ENCODE measurements at regions not wholly inside any gene's neighbourhood (a gene's known extent, or its start where the extent isn't known, plus 50 kb on each side); places are given as distances from the start of the nearest gene placed in this dataset.
"Not testable (repeated sequence)": the region's sequence is repeated elsewhere in the genome, so short reads cannot be mapped to it uniquely, and the experiment has no call there.

GRCh38 chr2:186325827-186326535 is 160.1 kb upstream of the ZC3H15 start:
- intact Hi-C loops (cut with DNase I) = no loop called here
- ATAC-seq = no peak
- DNase-seq (ENCODE audit: low spot score) = no peak

- intact Hi-C loops (cut with DNase I) = no loop called here
- DNase-seq (ENCODE audit: low spot score) (no peak), ATAC-seq (no peak)
Observed at GRCh38 chr2:186327251-186327868, 158.7 kb upstream of the ZC3H15 start.

- intact Hi-C loops (cut with DNase I) = no loop called here
- DNase-seq (ENCODE audit: low spot score) = no peak
- ATAC-seq = no peak
Observed at GRCh38 chr2:186328838-186329237, 157.2 kb upstream of the ZC3H15 start.

GRCh38 chr2:186330050-186330449 is 156.0 kb upstream of the ZC3H15 start:
- no peak for ATAC-seq
- DNase-seq (ENCODE audit: low spot score) = no peak
- intact Hi-C loops (cut with DNase I) = no loop called here

GRCh38 chr2:186339716-186340115 is 146.3 kb upstream of the ZC3H15 start:
- ATAC-seq = no peak
- no peak for DNase-seq (ENCODE audit: low spot score)
- intact Hi-C loops (cut with DNase I) = no loop called here

- ATAC-seq = no peak
- intact Hi-C loops (cut with DNase I) = no loop called here
Observed at GRCh38 chr2:186342029-186342428, 144.0 kb upstream of the ZC3H15 start.

GRCh38 chr2:186345745-186346144 is 140.3 kb upstream of the ZC3H15 start:
- ATAC-seq (no peak), DNase-seq (ENCODE audit: low spot score) (no peak)
- intact Hi-C loops (cut with DNase I) = no loop called here

More at GRCh38 chr2:186342029-186342428, 144.0 kb upstream of the ZC3H15 start:
- DNase-seq (ENCODE audit: low spot score) = no peak

GRCh38 chr2:186346216-186346615 is 139.8 kb upstream of the ZC3H15 start:
- intact Hi-C loops (cut with DNase I) = no loop called here
- DNase-seq (ENCODE audit: low spot score) = no peak

GRCh38 chr2:186347472-186347871 is 138.6 kb upstream of the ZC3H15 start:
- ATAC-seq = no peak

More at GRCh38 chr2:186346216-186346615, 139.8 kb upstream of the ZC3H15 start:
- ATAC-seq = no peak

DNA sequence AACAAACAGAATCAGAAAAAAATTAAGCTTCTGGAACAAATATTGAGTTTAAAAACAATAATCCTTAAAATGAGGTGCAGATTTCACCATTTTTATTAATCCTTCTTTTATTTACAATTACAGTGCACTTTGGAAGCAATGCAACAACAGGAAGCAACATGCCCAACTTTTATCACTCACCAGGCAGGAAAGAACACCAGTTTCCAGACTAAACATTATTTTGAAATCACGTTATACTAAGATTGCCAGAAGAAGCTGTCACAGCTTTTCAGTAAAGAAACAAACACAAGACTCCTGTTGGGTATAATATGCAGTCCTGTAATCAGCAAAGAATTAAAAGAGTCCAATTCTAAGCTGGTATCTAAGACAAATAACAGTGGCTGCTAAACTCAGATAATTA is 137.9 kb upstream of the ZC3H15 start:
- ATAC-seq (no peak), DNase-seq (ENCODE audit: low spot score) (no peak)
- intact Hi-C loops (cut with DNase I) = no loop called here

More at GRCh38 chr2:186347472-186347871, 138.6 kb upstream of the ZC3H15 start:
- intact Hi-C loops (cut with DNase I) = no loop called here
- no peak for DNase-seq (ENCODE audit: low spot score)

- intact Hi-C loops (cut with DNase I) = no loop called here
- no peak for ATAC-seq
- DNase-seq (ENCODE audit: low spot score) = no peak
Observed at GRCh38 chr2:186349508-186349907, 136.6 kb upstream of the ZC3H15 start.

GRCh38 chr2:186354160-186354559 is 131.9 kb upstream of the ZC3H15 start:
- intact Hi-C loops (cut with DNase I); DNase-seq (ENCODE audit: low spot score); ATAC-seq: not testable (repeated sequence)

DNA sequence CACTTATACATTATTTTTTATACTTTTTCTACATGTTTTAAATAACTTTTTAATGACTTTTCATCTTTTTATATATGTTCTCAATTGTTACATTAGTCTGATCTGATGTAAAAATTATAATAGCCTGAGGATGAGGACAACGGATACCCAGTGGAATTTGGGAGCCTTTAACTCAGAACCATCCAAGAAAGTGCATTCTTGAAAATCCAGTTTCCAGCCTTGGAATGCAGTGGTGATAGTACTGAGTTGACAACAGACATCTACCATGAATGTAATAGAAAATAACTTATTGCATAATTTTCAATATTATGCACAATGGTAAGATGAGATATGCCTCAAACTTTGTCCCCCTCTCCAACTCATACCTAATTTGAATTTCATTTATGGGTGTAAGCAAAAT is 120.7 kb upstream of the ZC3H15 start:
- intact Hi-C loops (cut with DNase I) = no loop called here
- ATAC-seq (no peak), DNase-seq (ENCODE audit: low spot score) (no peak)

DNA sequence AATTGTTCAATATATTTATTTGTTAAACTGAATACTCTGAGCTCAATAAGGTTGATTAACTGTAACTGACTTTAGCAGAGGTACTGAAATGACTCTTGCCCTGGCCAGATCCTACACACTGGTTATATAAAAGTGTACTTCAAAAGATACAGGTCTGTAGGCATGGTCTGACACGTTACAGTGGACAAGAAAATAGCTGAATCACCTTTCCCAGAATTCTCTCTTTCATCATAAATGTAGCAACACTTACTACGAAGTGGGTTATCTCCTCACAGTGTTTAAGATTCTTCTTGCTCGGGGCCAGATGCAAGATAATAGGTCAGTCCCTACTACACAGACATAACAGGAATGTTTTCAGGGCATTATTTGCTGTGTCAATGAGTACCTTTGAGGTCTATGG is 107.0 kb upstream of the ZC3H15 start:
- intact Hi-C loops (cut with DNase I) = no loop called here
- no peak for ATAC-seq

DNA sequence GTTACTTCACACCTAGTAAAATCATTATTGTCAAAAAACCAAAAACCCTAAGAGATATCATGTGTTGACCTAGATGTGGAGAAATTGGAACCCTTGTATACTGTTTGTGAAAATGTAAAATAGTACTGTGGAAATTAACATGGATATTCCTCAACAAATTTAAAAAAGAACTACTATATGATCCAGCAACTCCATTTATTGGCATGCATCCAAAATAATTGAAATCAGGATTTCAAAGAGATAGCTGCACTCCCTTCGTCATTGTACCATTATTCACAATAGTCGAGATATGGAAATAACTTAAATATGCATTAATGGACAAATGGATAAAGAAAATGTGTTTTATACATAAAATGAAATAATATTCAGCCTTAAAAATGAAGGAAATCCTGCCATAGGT is 105.3 kb upstream of the ZC3H15 start:
- ATAC-seq = no peak
- intact Hi-C loops (cut with DNase I) = no loop called here

More for the DNA sequence above, 107.0 kb upstream of the ZC3H15 start:
- DNase-seq (ENCODE audit: low spot score) = no peak

DNA sequence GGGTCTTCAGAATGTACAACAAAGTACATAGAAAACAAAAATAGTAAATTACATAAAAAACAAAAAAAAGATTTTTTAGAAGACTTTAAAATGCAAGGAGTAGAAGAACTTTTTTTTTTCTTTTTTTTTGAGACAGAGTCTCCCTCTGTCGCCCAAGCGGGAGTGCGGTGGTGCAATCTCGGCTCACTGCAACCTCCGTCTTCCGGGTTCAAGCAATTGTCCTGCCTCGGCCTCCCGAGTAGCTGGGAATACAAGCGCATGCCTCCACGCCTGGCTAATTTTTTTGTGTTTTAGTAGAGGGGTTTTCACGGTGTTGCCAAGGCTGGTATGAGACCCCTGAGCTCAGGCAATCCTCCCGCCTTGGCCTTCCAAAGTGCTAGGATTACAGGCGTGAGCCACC is 104.5 kb upstream of the ZC3H15 start:
- no peak for DNase-seq (ENCODE audit: low spot score)
- ATAC-seq = no peak
- intact Hi-C loops (cut with DNase I) = no loop called here

More for the DNA sequence above, 105.3 kb upstream of the ZC3H15 start:
- DNase-seq (ENCODE audit: low spot score) = no peak

DNA sequence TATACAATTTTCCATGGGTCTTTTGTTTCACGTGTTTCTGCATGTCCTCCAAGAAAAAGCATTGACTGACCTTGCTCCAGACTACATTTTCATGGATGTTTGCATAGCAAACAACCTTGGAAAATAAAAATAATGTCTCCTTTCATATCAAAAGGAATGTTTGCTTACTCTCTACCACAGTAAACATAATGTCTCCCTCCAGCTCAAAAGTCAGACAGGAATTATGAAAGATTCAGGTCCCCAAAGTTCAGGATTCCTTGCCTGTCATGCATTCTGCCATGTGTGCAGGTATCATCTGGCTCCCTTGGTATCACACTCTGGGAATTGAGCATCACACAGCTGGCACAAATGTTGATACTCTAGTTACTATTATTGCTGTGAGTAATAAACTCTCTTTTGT is 103.1 kb upstream of the ZC3H15 start:
- DNase-seq (ENCODE audit: low spot score) = no peak
- no peak for ATAC-seq

DNA sequence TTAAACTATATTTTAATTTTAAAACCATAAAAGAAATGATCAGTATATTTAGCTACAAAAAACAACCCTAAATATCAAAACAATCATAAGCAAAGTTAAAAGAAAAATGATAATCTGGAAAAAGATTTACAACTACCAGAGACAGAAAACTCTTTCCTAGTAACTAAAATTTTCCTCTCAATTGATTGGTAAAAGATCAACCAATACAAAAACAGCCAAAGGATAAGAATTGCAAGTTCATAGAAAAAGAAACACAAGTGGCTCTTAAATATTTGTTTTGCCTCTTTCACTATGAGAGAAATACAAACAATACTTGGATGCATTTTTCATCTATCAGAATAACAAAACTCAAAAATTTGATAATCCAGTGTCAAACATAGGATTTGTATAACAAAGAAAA is 101.8 kb upstream of the ZC3H15 start:
- intact Hi-C loops (cut with DNase I) = no loop called here
- no peak for ATAC-seq
- DNase-seq (ENCODE audit: low spot score) = no peak

More for the DNA sequence above, 103.1 kb upstream of the ZC3H15 start:
- intact Hi-C loops (cut with DNase I) = no loop called here

DNA sequence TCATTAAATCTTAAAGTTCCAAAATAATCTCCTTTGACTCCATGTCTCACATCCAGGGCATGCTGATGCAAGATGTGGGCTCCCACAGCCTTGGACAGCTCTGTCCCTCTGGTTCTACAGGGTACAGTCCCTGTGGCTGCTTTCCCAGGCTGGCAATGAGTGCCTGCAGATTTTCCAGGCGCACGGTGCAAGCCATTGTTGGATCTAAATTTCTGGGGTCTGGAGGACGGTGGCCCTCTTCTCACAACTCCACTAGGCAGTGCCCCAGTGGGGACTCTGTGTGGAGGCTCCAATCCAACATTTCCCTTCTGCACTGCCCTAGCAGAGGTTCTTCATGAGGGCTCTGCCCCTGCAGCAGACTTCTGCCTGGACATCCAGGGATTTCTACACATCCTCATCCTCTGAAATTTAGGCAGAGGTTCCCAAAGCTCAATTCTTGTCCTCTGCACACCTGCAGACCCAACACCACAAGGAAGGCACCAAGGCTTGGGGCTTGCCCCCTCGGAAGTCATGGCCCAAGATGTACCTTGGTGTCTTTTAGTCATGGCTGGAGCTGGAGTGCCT is 100.3 kb upstream of the ZC3H15 start:
- ATAC-seq; intact Hi-C loops (cut with DNase I); DNase-seq (ENCODE audit: low spot score): not testable (repeated sequence)

- ATAC-seq = no peak
- no peak for DNase-seq (ENCODE audit: low spot score)
- intact Hi-C loops (cut with DNase I) = no loop called here
Observed at GRCh38 chr2:186399082-186399644, 86.9 kb upstream of the ZC3H15 start.
